ENCODE measurements at regions not wholly inside any gene's neighbourhood (a gene's known extent, or its start where the extent isn't known, plus 50 kb on each side); places are given as distances from the start of the nearest gene placed in this dataset.
A peak's percentile ranks its signal among the peaks of the same experiment; 100 is the strongest.

- TF ChIP-seq EZH2 (IDR thresholded peaks at IDR 0.05; ENCODE audit: borderline replicate concordance, low read depth, low read length, poor library complexity, severe bottlenecking) (no peak), CTCF (conservative IDR thresholded peaks at IDR 0.05; ENCODE audit: low read depth, low read length) (peak; percentile 51)
These were observed 65.5 kb downstream of the GGTLC2 start for GRCh38 chr22:22709719-22710445.

DNA sequence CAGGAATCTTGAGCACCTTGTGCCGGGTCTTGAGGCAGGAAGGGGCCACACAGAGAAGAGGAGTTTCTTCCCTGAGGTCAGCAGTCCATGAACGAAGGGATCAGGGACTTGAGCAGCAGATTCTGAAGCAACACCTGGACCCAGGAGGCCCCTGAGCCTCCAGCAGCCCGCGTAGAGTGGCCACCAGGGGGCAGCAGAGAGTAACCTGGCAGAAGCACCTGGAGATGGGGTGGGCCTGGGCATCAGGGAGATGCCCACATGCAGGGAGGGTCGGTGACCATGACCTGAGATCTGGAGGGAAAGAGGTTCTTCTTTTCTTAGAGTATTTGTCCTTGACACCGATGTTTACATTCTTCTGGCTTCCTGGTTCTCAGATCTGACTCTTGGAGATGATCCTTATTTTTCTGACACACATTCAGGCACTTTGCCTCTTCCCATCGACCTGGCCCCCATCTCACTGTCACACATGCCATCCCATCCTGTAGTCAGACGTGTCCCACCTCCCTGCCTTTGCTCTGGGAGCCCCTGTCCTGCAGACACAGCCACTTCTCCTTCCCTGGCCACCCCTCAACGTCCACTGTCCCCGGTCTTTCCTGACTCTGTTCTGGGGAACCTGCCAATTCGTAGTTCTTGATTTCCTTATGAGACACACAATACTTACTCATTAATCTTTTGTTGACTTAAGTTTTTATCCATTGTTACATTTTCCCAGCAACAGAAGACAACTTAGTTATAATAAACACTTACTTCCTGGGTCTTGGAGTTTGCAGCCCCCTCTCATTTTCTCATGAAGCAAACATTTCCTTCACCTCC is 66.5 kb downstream of the GGTLC2 start:
- DNase-seq (ENCODE audit: low spot score), result peak; percentile 41

More at GRCh38 chr22:22709719-22710445, 65.5 kb downstream of the GGTLC2 start:
- no peaks in the 10 kb centered on the region for H3K36me3 ChIP-seq (ENCODE audit: insufficient read depth, low read length, poor library complexity, severe bottlenecking)
- H3K27ac ChIP-seq (ENCODE audit: low read depth, low read length, poor library complexity, severe bottlenecking), result no peak overlapping the region
- intact Hi-C loops (cut with micrococcal nuclease; ENCODE audit: unreplicated experiment), result no loop called here
- ChIA-PET CTCF (interaction anchor here (0.6 to 1.0 kb wide), 4 partner anchors 29 to 355 kb away, joined by 3 read pairs; no protein-coding TSS in a partner anchor), POLR2A (ENCODE audit: low non-redundant PET) (no interaction called here)
- no peak overlapping the region for H3K4me3 ChIP-seq (ENCODE audit: low read depth, low read length, poor library complexity, severe bottlenecking)
- peak; percentile 20 for DNase-seq (ENCODE audit: low spot score)
- H3K4me1 ChIP-seq (ENCODE audit: insufficient read depth, low read length, poor library complexity, severe bottlenecking), result no peaks in the 10 kb centered on the region
- H3K9me3 ChIP-seq (ENCODE audit: low read depth, low read length, poor library complexity, severe bottlenecking), result no peaks in the 10 kb centered on the region
- no peaks in the 10 kb centered on the region for H3K27me3 ChIP-seq (replicated peaks; ENCODE audit: insufficient read depth, low read depth, low read length, poor library complexity)
- no TSS peak for BruUV-seq (replicated peaks)

DNA sequence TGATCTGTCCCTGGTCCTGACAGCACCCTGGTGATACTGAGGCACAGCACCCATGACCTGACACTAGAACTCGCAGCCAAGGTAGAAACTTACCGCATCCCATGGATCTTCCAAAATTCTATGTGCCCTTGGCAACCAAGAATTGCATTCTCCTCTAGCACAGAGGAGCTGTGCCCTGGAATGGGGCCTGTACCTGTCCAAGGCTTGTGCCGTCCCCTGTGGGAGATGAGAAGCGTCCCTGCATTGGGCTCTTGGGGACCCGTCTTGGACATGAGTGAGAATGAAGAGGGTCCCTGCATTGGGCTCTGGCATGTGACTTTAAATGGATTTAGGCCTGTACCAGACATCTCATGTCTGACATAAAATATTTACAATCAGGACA is 67.1 kb downstream of the GGTLC2 start:
- CTCF ChIA-PET, result no interaction called here
- TF ChIP-seq CTCF (conservative IDR thresholded peaks at IDR 0.05; ENCODE audit: low read depth, low read length) (no peak), EZH2 (IDR thresholded peaks at IDR 0.05; ENCODE audit: borderline replicate concordance, low read depth, low read length, poor library complexity, severe bottlenecking) (no peak)
- H3K4me1 ChIP-seq (ENCODE audit: insufficient read depth, low read length, poor library complexity, severe bottlenecking), result no peaks in the 10 kb centered on the region
- no peak for DNase-seq (ENCODE audit: low spot score)
- H3K27me3 ChIP-seq (replicated peaks; ENCODE audit: insufficient read depth, low read depth, low read length, poor library complexity), result peaks cover 3% of the 10 kb centered on the region
- no peak overlapping the region for H3K27ac ChIP-seq (ENCODE audit: low read depth, low read length, poor library complexity, severe bottlenecking)
- no TSS peak for BruUV-seq (replicated peaks)
- no peak overlapping the region for H3K4me3 ChIP-seq (ENCODE audit: low read depth, low read length, poor library complexity, severe bottlenecking)
- intact Hi-C loops (cut with micrococcal nuclease; ENCODE audit: unreplicated experiment), result no loop called here
- POLR2A ChIA-PET (ENCODE audit: low non-redundant PET), result no interaction called here
- no peaks in the 10 kb centered on the region for H3K9me3 ChIP-seq (ENCODE audit: low read depth, low read length, poor library complexity, severe bottlenecking)
- H3K36me3 ChIP-seq (ENCODE audit: insufficient read depth, low read length, poor library complexity, severe bottlenecking), result no peaks in the 10 kb centered on the region

More for the DNA sequence above, 66.5 kb downstream of the GGTLC2 start:
- no peak overlapping the region for H3K27ac ChIP-seq (ENCODE audit: low read depth, low read length, poor library complexity, severe bottlenecking)
- H3K27me3 ChIP-seq (replicated peaks; ENCODE audit: insufficient read depth, low read depth, low read length, poor library complexity), result no peaks in the 10 kb centered on the region
- intact Hi-C loops (cut with micrococcal nuclease; ENCODE audit: unreplicated experiment), result no loop called here
- no TSS peak for BruUV-seq (replicated peaks)
- no peaks in the 10 kb centered on the region for H3K9me3 ChIP-seq (ENCODE audit: low read depth, low read length, poor library complexity, severe bottlenecking)
- H3K4me1 ChIP-seq (ENCODE audit: insufficient read depth, low read length, poor library complexity, severe bottlenecking), result no peaks in the 10 kb centered on the region
- H3K36me3 ChIP-seq (ENCODE audit: insufficient read depth, low read length, poor library complexity, severe bottlenecking), result no peaks in the 10 kb centered on the region
- no peak overlapping the region for H3K4me3 ChIP-seq (ENCODE audit: low read depth, low read length, poor library complexity, severe bottlenecking)
- POLR2A ChIA-PET (ENCODE audit: low non-redundant PET), result no interaction called here
- CTCF ChIA-PET, result interaction anchor here (1.0 kb wide), 1 partner anchor 173 kb away, joined by 3 read pairs; no protein-coding TSS in a partner anchor
- TF ChIP-seq EZH2 (IDR thresholded peaks at IDR 0.05; ENCODE audit: borderline replicate concordance, low read depth, low read length, poor library complexity, severe bottlenecking), result no peak
- TF ChIP-seq CTCF (conservative IDR thresholded peaks at IDR 0.05; ENCODE audit: low read depth, low read length), result peak; percentile 96

Measured in A673 (cell line).